Loucy (cell line): ENCODE measurements at regions not wholly inside any gene's neighbourhood (a gene's known extent, or its start where the extent isn't known, plus 50 kb on each side); places are given as distances from the start of the nearest gene placed in this dataset.

Experiments used
- H2AFZ ChIP-seq: fragments of 200-600 bp; sonication (generic); 2 replicates; pipeline ENCODE4 v1.6.0; 2016; ENCODE audit warnings: antibody characterized with exemption, mild to moderate bottlenecking, low read length, moderate library complexity
- H3F3A ChIP-seq: fragments of 200-600 bp; 2 replicates; pipeline ENCODE4 v1.6.0; 2016; ENCODE audit warnings: antibody characterized with exemption, low read depth, mild to moderate bottlenecking
- H3K27me3 ChIP-seq: fragments of 200-600 bp; sonication (generic); 2 replicates; pipeline ENCODE4 v1.6.1; 2014; ENCODE audit warnings: low read length, mild to moderate bottlenecking; ENCODE audit not compliant: insufficient read depth, poor library complexity, severe bottlenecking
- H3K36me3 ChIP-seq: fragments of 200-600 bp; sonication (generic); 2 replicates; pipeline ENCODE4 v1.6.1; 2016; ENCODE audit warnings: low read length; ENCODE audit not compliant: insufficient read depth
- H3K4me1 ChIP-seq: fragments of 200-600 bp; sonication (generic); 2 replicates; pipeline ENCODE4 v1.5.1; 2014; ENCODE audit warnings: low read length, mild to moderate bottlenecking; ENCODE audit not compliant: insufficient read depth, poor library complexity, severe bottlenecking
- H3K4me2 ChIP-seq: fragments of 200-600 bp; sonication (generic); 2 replicates; pipeline ENCODE4 v1.6.0; 2014; ENCODE audit warnings: antibody characterized with exemption, low read length, low read depth, mild to moderate bottlenecking; ENCODE audit not compliant: poor library complexity, severe bottlenecking
- H3K4me3 ChIP-seq: fragments of 200-600 bp; sonication (generic); 2 replicates; pipeline ENCODE4 v1.5.1; 2014; ENCODE audit warnings: low read length, mild to moderate bottlenecking, mixed read lengths; ENCODE audit not compliant: poor library complexity, severe bottlenecking
- H3K79me2 ChIP-seq: fragments of 200-600 bp; sonication (generic); 2 replicates; pipeline ENCODE4 v1.6.1; 2014; ENCODE audit warnings: low read length; ENCODE audit not compliant: insufficient read depth
- H3K9ac ChIP-seq: fragments of 200-600 bp; sonication (generic); 2 replicates; pipeline ENCODE4 v1.6.0; 2014; ENCODE audit warnings: mild to moderate bottlenecking, low read depth, low read length, moderate library complexity; ENCODE audit not compliant: poor library complexity, severe bottlenecking
- H3K9me2 ChIP-seq: fragments of 200-600 bp; sonication (generic); replicated peaks from 2 replicates; pipeline ENCODE4 v1.6.1; 2016; ENCODE audit warnings: low read depth, low read length, mixed read lengths
- H3K9me3 ChIP-seq: fragments of 200-600 bp; sonication (generic); 2 replicates; pipeline ENCODE4 v1.6.1; 2014; ENCODE audit warnings: mild to moderate bottlenecking, antibody characterized with exemption, low read length, low read depth; ENCODE audit not compliant: insufficient read depth
- H4K20me1 ChIP-seq: fragments of 200-600 bp; sonication (generic); 2 replicates; pipeline ENCODE4 v1.6.0; 2014; ENCODE audit warnings: antibody characterized with exemption, low read length, mild to moderate bottlenecking; ENCODE audit not compliant: insufficient read depth, poor library complexity, severe bottlenecking
- CTCF ChIP-seq: fragments of 200-600 bp; sonication (generic); conservative IDR thresholded peaks from 2 replicates; pipeline ENCODE4 v1.5.1; 2014; ENCODE audit warnings: mild to moderate bottlenecking, antibody characterized with exemption, low read length
- EZH2phosphoT487 ChIP-seq: fragments of 200-600 bp; IDR thresholded peaks from 2 replicates; pipeline ENCODE4 v1.6.1; 2018; ENCODE audit warnings: antibody characterized with exemption, mild to moderate bottlenecking, moderate library complexity, borderline replicate concordance

GRCh38 chr5:125837866-125838265, 585.3 kb upstream of the GRAMD2B start:
- no peaks in the 10 kb centered on the region for H3K36me3 ChIP-seq
- TF ChIP-seq CTCF (no peak), EZH2phosphoT487 (no peak)
- no peaks in the 10 kb centered on the region for H3K9me2 ChIP-seq
- no peaks in the 10 kb centered on the region for H3F3A ChIP-seq
- no peak overlapping the region for H3K4me3 ChIP-seq
- H2AFZ ChIP-seq: no peak overlapping the region
- H3K9me3 ChIP-seq: no peaks in the 10 kb centered on the region
- no peaks in the 10 kb centered on the region for H3K79me2 ChIP-seq
- no peak overlapping the region for H3K9ac ChIP-seq
- no peak overlapping the region for H3K4me2 ChIP-seq
- H3K27me3 ChIP-seq: no peaks in the 10 kb centered on the region
- no peaks in the 10 kb centered on the region for H4K20me1 ChIP-seq
- H3K4me1 ChIP-seq: no peaks in the 10 kb centered on the region

- no peaks in the 10 kb centered on the region for H3K4me1 ChIP-seq
- H3K9ac ChIP-seq: no peak overlapping the region
- no peak for TF ChIP-seq CTCF
- TF ChIP-seq EZH2phosphoT487: no peak
- H3K9me3 ChIP-seq: no peaks in the 10 kb centered on the region
- no peaks in the 10 kb centered on the region for H3F3A ChIP-seq
- no peaks in the 10 kb centered on the region for H3K27me3 ChIP-seq
- H3K36me3 ChIP-seq: no peaks in the 10 kb centered on the region
- H3K4me2 ChIP-seq: no peak overlapping the region
- H3K4me3 ChIP-seq: no peak overlapping the region
- no peaks in the 10 kb centered on the region for H3K9me2 ChIP-seq
- H2AFZ ChIP-seq: no peak overlapping the region
- H4K20me1 ChIP-seq: no peaks in the 10 kb centered on the region
- H3K79me2 ChIP-seq: no peaks in the 10 kb centered on the region
Observed at GRCh38 chr5:125847561-125847960, 575.6 kb upstream of the GRAMD2B start.

- no peaks in the 10 kb centered on the region for H4K20me1 ChIP-seq
- H3K9me3 ChIP-seq: no peaks in the 10 kb centered on the region
- no peak overlapping the region for H3K4me3 ChIP-seq
- no peak overlapping the region for H2AFZ ChIP-seq
- no peak overlapping the region for H3K4me2 ChIP-seq
- no peaks in the 10 kb centered on the region for H3F3A ChIP-seq
- TF ChIP-seq EZH2phosphoT487: no peak
- TF ChIP-seq CTCF: no peak
- H3K27me3 ChIP-seq: no peaks in the 10 kb centered on the region
- H3K4me1 ChIP-seq: no peaks in the 10 kb centered on the region
- H3K9ac ChIP-seq: no peak overlapping the region
- H3K79me2 ChIP-seq: no peaks in the 10 kb centered on the region
- H3K9me2 ChIP-seq: no peaks in the 10 kb centered on the region
- H3K36me3 ChIP-seq: no peaks in the 10 kb centered on the region
Observed at GRCh38 chr5:125848751-125849150, 574.5 kb upstream of the GRAMD2B start.
